Transverse colon (tissue), 4 donors: ENCODE measurements at regions not wholly inside any gene's neighbourhood (a gene's known extent, or its start where the extent isn't known, plus 50 kb on each side); places are given as distances from the start of the nearest gene placed in this dataset.

ENCODE experiments used
- POLR2AphosphoS5 ChIP-seq, 3 donors: sonication (generic); formaldehyde crosslinking; IDR thresholded peaks; one replicate each; pipeline ENCODE4 v1.6.1; 2016; ENCODE audit warnings: antibody characterized with exemption in 3 of 3
- TF ChIP-seq, protein P1 (sequence below), 5 experiments: fragments of 200-600 bp in 3 of 5; fragments of 450-650 bp in 2 of 5; sonication (generic) in 3 of 5; IDR thresholded peaks; 1 replicate in 2 of 5; 2 replicates in 3 of 5; pipeline ENCODE4 v1.5.1; 2016 to 2017; ENCODE audit warnings: antibody characterized with exemption in 5 of 5, inconsistent platforms in 3 of 5, mild to moderate bottlenecking in 2 of 5, moderate library complexity in 1 of 5

GRCh38 chr6:9717568-9717967, 697.3 kb downstream of the TFAP2A start:
- TF ChIP-seq, protein P1, sequence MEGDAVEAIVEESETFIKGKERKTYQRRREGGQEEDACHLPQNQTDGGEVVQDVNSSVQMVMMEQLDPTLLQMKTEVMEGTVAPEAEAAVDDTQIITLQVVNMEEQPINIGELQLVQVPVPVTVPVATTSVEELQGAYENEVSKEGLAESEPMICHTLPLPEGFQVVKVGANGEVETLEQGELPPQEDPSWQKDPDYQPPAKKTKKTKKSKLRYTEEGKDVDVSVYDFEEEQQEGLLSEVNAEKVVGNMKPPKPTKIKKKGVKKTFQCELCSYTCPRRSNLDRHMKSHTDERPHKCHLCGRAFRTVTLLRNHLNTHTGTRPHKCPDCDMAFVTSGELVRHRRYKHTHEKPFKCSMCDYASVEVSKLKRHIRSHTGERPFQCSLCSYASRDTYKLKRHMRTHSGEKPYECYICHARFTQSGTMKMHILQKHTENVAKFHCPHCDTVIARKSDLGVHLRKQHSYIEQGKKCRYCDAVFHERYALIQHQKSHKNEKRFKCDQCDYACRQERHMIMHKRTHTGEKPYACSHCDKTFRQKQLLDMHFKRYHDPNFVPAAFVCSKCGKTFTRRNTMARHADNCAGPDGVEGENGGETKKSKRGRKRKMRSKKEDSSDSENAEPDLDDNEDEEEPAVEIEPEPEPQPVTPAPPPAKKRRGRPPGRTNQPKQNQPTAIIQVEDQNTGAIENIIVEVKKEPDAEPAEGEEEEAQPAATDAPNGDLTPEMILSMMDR (IDR thresholded peaks at IDR 0.05), result no peak
- no peak for TF ChIP-seq POLR2AphosphoS5 (IDR thresholded peaks at IDR 0.05)
